ENCODE measurements at regions not wholly inside any gene's neighbourhood (a gene's known extent, or its start where the extent isn't known, plus 50 kb on each side); places are given as distances from the start of the nearest gene placed in this dataset.
A peak's percentile ranks its signal among the peaks of the same experiment; 100 is the strongest.

DNA sequence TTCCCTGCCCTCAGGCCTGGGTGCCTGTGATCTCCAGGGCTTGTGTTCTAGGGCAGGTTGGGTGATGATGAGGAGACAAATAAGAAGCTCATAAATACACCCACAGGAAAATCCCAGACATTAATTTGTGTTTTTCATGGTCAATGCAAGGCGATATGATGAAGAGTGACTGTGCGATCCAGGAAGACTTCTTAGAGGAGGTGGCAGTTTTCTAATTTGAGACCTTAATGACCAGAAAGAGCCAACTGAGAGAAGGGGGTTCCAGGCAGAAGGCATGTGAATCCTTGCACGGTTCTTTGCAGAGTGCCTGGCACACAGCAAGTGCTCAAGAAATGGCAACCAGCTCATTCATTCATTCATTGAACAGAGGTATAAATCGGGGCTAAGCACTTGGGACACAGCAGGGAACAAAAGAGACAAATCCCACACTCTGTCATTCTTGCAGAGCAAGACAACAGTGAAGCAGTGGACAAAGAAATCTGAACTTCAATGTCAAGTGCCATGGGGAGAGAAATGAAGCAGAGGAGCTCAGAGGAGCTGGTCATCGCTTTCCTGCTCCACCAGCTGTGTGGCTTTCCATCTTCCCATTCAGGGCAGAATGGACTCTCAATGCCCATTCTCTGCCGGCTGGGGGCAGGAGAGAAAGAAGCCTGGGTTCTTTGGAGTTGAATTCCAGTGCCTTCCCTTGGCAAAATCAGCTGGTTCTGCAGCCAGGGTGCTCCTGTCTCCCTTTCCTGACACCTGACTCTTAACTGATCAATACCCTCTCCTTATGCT is 128.3 kb downstream of the AACS start:
- TF ChIP-seq, protein P1, sequence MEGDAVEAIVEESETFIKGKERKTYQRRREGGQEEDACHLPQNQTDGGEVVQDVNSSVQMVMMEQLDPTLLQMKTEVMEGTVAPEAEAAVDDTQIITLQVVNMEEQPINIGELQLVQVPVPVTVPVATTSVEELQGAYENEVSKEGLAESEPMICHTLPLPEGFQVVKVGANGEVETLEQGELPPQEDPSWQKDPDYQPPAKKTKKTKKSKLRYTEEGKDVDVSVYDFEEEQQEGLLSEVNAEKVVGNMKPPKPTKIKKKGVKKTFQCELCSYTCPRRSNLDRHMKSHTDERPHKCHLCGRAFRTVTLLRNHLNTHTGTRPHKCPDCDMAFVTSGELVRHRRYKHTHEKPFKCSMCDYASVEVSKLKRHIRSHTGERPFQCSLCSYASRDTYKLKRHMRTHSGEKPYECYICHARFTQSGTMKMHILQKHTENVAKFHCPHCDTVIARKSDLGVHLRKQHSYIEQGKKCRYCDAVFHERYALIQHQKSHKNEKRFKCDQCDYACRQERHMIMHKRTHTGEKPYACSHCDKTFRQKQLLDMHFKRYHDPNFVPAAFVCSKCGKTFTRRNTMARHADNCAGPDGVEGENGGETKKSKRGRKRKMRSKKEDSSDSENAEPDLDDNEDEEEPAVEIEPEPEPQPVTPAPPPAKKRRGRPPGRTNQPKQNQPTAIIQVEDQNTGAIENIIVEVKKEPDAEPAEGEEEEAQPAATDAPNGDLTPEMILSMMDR (conservative IDR thresholded peaks at IDR 0.05; ENCODE audit: low read depth in 2 of 2) = peak in 1 of 2 experiments; percentile 24; a peak in 2 of 4 replicates
- TF ChIP-seq, protein P2, sequence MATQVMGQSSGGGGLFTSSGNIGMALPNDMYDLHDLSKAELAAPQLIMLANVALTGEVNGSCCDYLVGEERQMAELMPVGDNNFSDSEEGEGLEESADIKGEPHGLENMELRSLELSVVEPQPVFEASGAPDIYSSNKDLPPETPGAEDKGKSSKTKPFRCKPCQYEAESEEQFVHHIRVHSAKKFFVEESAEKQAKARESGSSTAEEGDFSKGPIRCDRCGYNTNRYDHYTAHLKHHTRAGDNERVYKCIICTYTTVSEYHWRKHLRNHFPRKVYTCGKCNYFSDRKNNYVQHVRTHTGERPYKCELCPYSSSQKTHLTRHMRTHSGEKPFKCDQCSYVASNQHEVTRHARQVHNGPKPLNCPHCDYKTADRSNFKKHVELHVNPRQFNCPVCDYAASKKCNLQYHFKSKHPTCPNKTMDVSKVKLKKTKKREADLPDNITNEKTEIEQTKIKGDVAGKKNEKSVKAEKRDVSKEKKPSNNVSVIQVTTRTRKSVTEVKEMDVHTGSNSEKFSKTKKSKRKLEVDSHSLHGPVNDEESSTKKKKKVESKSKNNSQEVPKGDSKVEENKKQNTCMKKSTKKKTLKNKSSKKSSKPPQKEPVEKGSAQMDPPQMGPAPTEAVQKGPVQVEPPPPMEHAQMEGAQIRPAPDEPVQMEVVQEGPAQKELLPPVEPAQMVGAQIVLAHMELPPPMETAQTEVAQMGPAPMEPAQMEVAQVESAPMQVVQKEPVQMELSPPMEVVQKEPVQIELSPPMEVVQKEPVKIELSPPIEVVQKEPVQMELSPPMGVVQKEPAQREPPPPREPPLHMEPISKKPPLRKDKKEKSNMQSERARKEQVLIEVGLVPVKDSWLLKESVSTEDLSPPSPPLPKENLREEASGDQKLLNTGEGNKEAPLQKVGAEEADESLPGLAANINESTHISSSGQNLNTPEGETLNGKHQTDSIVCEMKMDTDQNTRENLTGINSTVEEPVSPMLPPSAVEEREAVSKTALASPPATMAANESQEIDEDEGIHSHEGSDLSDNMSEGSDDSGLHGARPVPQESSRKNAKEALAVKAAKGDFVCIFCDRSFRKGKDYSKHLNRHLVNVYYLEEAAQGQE (IDR thresholded peaks at IDR 0.05; ENCODE audit: unreplicated experiment) = no peak
- no peak for TF ChIP-seq STAT1 (IDR thresholded peaks at IDR 0.05; ENCODE audit: unreplicated experiment)
- no peak for TF ChIP-seq POLR2AphosphoS5 (IDR thresholded peaks at IDR 0.05; ENCODE audit: low read depth)
- TF ChIP-seq EZH2 (IDR thresholded peaks at IDR 0.05; ENCODE audit: low read depth, unreplicated experiment) = no peak
- no peak for TF ChIP-seq EZH2phosphoT487 (IDR thresholded peaks at IDR 0.05; ENCODE audit: unreplicated experiment)
- TF ChIP-seq CREB1 (CRISPR knock-in tag; IDR thresholded peaks at IDR 0.05; ENCODE audit: low read depth) = no peak
